Osteoblast (primary cell): ENCODE measurements at regions not wholly inside any gene's neighbourhood (a gene's known extent, or its start where the extent isn't known, plus 50 kb on each side); places are given as distances from the start of the nearest gene placed in this dataset.

ENCODE experiments used
- DNase-seq: peaks from one replicate; pipeline ENCODE4 v3.0.0; 2011; ENCODE audit warnings: low spot score, mixed read lengths; ENCODE audit not compliant: insufficient read length; ENCODE audit errors: missing footprints
- H2AFZ ChIP-seq: 2 replicates; pipeline ENCODE4 v1.6.0; 2011; ENCODE audit warnings: mild to moderate bottlenecking, low read length
- H3K27ac ChIP-seq: 2 replicates; pipeline ENCODE4 v1.5.1; 2011; ENCODE audit warnings: mild to moderate bottlenecking, low read depth, low read length, moderate library complexity
- H3K27me3 ChIP-seq: 2 replicates; pipeline ENCODE4 v1.6.0; 2012; ENCODE audit warnings: mild to moderate bottlenecking, control low read depth, inconsistent platforms, low read length, moderate library complexity; ENCODE audit not compliant: insufficient read depth
- H3K36me3 ChIP-seq: 2 replicates; pipeline ENCODE4 v1.5.1; 2011; ENCODE audit warnings: mild to moderate bottlenecking, low read length, control low read depth, moderate library complexity; ENCODE audit not compliant: insufficient read depth
- H3K4me1 ChIP-seq: 2 replicates; pipeline ENCODE4 v1.5.1; 2011; ENCODE audit warnings: mild to moderate bottlenecking, low read length, control low read depth, moderate library complexity; ENCODE audit not compliant: insufficient read depth
- H3K4me2 ChIP-seq: 2 replicates; pipeline ENCODE4 v1.6.0; 2011; ENCODE audit warnings: mild to moderate bottlenecking, low read length; ENCODE audit not compliant: insufficient read depth
- H3K4me3 ChIP-seq: fragments of 200-600 bp; sonication (generic); 3 replicates; pipeline ENCODE4 v1.5.1; 2012; ENCODE audit warnings: mild to moderate bottlenecking, low read length, inconsistent platforms; ENCODE audit not compliant: insufficient read depth
- H3K79me2 ChIP-seq: 2 replicates; pipeline ENCODE4 v1.6.0; 2012; ENCODE audit warnings: mild to moderate bottlenecking, low read length, control low read depth, inconsistent platforms; ENCODE audit not compliant: insufficient read depth
- H3K9me3 ChIP-seq: 2 replicates; pipeline ENCODE4 v1.5.1; 2011; ENCODE audit warnings: low read depth, low read length, control low read depth
- H4K20me1 ChIP-seq: 2 replicates; pipeline ENCODE4 v1.6.0; 2012; ENCODE audit warnings: mild to moderate bottlenecking, low read length, control low read depth; ENCODE audit not compliant: insufficient read depth
- TF ChIP-seq, protein P1 (sequence below): IDR thresholded peaks from 2 replicates; pipeline ENCODE4 v1.5.1; 2011; ENCODE audit warnings: mild to moderate bottlenecking, low read depth, low read length, moderate library complexity; ENCODE audit errors: extremely low read depth

DNA sequence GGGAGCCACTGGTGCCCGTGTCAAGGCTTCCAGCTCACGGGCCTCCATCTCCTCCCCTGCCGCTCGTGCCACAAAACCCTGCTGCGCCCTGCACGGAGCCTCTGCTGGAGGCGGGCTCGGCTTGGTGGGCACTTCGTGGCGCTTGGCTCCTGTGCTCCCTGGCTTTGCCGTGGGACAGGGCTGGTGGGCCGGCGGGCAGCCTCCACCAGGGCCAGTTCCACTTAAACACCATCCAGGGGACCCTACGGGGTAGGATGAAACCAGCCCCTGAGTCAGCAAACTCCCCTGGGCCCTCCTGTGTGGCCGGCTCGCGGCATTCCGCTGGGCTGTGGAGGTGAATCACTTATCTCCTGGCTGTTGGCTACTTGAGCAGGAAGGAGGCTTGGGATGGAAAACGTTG lies 1304.6 kb downstream of the BRD1 start:
- DNase-seq, result no peak
- H3K27me3 ChIP-seq, result no peaks in the 10 kb centered on the region
- no peak overlapping the region for H3K4me3 ChIP-seq
- no peaks in the 10 kb centered on the region for H3K4me1 ChIP-seq
- no peaks in the 10 kb centered on the region for H3K79me2 ChIP-seq
- H3K36me3 ChIP-seq, result no peaks in the 10 kb centered on the region
- H3K4me2 ChIP-seq, result no peak overlapping the region
- TF ChIP-seq, protein P1, sequence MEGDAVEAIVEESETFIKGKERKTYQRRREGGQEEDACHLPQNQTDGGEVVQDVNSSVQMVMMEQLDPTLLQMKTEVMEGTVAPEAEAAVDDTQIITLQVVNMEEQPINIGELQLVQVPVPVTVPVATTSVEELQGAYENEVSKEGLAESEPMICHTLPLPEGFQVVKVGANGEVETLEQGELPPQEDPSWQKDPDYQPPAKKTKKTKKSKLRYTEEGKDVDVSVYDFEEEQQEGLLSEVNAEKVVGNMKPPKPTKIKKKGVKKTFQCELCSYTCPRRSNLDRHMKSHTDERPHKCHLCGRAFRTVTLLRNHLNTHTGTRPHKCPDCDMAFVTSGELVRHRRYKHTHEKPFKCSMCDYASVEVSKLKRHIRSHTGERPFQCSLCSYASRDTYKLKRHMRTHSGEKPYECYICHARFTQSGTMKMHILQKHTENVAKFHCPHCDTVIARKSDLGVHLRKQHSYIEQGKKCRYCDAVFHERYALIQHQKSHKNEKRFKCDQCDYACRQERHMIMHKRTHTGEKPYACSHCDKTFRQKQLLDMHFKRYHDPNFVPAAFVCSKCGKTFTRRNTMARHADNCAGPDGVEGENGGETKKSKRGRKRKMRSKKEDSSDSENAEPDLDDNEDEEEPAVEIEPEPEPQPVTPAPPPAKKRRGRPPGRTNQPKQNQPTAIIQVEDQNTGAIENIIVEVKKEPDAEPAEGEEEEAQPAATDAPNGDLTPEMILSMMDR, result no peak
- H3K9me3 ChIP-seq, result no peaks in the 10 kb centered on the region
- no peaks in the 10 kb centered on the region for H4K20me1 ChIP-seq
- H2AFZ ChIP-seq, result no peak overlapping the region
- H3K27ac ChIP-seq, result no peak overlapping the region

DNA sequence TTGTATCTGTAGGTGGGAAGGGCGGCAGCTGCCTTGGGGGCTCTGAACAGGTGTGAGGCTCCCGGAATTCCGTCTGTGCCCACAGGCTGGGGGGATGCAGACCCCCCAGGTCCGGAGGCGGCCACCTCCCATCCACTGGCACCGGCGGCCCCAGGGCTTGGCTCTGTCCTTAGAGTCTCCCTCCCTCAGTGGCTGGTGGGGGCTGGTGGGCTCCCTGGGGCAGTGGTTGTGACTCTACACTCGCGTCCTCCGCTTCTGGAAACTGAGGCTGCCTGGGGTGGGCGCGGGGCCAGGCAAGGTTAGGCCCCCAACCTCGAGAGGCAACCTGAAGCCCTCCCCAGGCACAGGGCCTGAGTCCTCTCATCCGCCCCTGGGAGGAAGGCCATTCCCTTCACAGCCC lies 1305.4 kb downstream of the BRD1 start:
- no peak for DNase-seq
- no peak overlapping the region for H3K4me2 ChIP-seq
- no peak overlapping the region for H3K27ac ChIP-seq
- TF ChIP-seq, protein P1, result no peak
- no peak overlapping the region for H3K4me3 ChIP-seq
- no peaks in the 10 kb centered on the region for H3K36me3 ChIP-seq
- H3K27me3 ChIP-seq, result no peaks in the 10 kb centered on the region
- H3K4me1 ChIP-seq, result no peaks in the 10 kb centered on the region
- no peaks in the 10 kb centered on the region for H4K20me1 ChIP-seq
- H3K79me2 ChIP-seq, result no peaks in the 10 kb centered on the region
- no peak overlapping the region for H2AFZ ChIP-seq
- no peaks in the 10 kb centered on the region for H3K9me3 ChIP-seq

DNA sequence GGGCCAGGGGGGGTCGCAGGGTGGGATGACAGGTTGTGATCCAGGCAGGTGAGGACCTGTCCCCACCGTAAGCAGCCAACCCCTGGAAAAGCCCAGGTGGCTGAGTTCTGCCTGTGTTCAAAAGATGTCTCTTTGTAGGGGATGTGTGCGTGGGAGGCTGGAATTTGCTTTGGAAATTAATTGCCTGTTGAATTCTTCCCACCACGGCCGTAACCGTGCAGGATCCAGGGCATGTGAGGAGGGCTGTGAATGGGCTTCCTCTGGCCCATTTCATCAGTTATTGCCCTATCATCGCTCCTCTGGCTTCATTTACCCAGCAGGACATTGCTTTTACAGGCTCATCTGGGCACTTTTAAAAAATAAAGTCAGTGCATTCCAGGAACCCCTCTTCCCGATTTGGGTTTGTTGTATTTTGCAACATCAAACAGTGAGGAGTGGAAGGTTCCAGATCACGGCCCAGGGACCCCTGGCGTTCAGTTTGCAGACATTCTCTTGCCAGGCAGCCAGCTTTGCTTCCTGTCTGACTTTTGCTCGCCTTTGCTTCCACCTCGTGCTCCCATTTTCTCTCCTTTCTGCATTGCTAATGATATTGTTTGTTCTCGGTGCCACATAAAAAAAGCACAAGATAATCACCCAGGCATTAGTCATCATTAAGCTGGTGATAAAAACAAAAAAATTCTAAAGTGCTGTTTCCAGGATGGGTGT lies 1306.6 kb downstream of the BRD1 start:
- no peak for DNase-seq
- Histone ChIP-seq H3K27ac (no peak overlapping the region), H2AFZ (no peak overlapping the region), H3K4me2 (no peak overlapping the region), H3K79me2 (no peaks in the 10 kb centered on the region), H3K36me3 (no peaks in the 10 kb centered on the region), H3K27me3 (no peaks in the 10 kb centered on the region), H4K20me1 (no peaks in the 10 kb centered on the region), H3K9me3 (no peaks in the 10 kb centered on the region), H3K4me3 (no peak overlapping the region), H3K4me1 (no peaks in the 10 kb centered on the region)
- TF ChIP-seq, protein P1, result no peak

DNA sequence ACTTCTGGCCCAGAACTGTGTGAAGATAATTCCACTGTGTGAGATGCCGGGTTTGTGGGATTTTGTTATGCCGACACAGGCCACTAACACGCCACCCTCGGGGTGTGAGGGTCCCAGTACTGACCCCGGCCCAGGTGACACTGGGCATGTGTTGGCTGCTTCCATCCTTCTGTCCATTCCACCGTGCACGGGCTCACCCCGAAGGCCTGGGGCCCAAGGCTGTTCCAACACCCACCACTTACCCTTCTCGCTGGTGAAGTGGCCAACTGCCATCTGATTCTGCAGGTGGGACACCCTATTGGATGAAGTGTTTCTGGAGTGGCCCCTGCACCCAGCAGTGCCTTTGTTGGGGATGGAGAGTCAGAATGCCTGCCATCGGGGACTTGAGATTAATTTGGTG lies 1307.5 kb downstream of the BRD1 start:
- Histone ChIP-seq H3K4me2 (no peak overlapping the region), H3K36me3 (no peaks in the 10 kb centered on the region), H3K9me3 (no peaks in the 10 kb centered on the region), H3K27me3 (no peaks in the 10 kb centered on the region), H4K20me1 (no peaks in the 10 kb centered on the region), H3K4me3 (no peak overlapping the region), H3K27ac (no peak overlapping the region), H2AFZ (no peak overlapping the region), H3K4me1 (no peaks in the 10 kb centered on the region), H3K79me2 (no peaks in the 10 kb centered on the region)
- DNase-seq, result no peak
- TF ChIP-seq, protein P1, result no peak
